Middle frontal gyrus (tissue), 1 donor: ENCODE measurements at regions not wholly inside any gene's neighbourhood (a gene's known extent, or its start where the extent isn't known, plus 50 kb on each side); places are given as distances from the start of the nearest gene placed in this dataset.
"Not testable (repeated sequence)": the region's sequence is repeated elsewhere in the genome, so short reads cannot be mapped to it uniquely, and the experiment has no call there.

Source experiments
- DNase-seq: peaks from one replicate; pipeline ENCODE4 v3.0.0-alpha.2; 2015; ENCODE audit warnings: low spot score; ENCODE audit errors: extremely low spot score

GRCh38 chr10:21150166-21150565, 253.1 kb upstream of the NEBL start:
- DNase-seq: no peak

GRCh38 chr10:21146436-21146789, 249.3 kb upstream of the NEBL start:
- DNase-seq: no peak

GRCh38 chr10:21145751-21146435, 248.8 kb upstream of the NEBL start:
- no peak for DNase-seq

- DNase-seq: no peak
Observed at GRCh38 chr10:21144047-21144446, 246.9 kb upstream of the NEBL start.

GRCh38 chr10:21141946-21142492, 244.9 kb upstream of the NEBL start:
- DNase-seq: no peak

GRCh38 chr10:21138769-21139340, 241.7 kb upstream of the NEBL start:
- DNase-seq: no peak

GRCh38 chr10:21135023-21135931, 238.2 kb upstream of the NEBL start:
- no peak for DNase-seq

GRCh38 chr10:21134645-21135022, 237.5 kb upstream of the NEBL start:
- DNase-seq: no peak

- DNase-seq: no peak
Observed at GRCh38 chr10:21130683-21131442, 233.8 kb upstream of the NEBL start.

GRCh38 chr10:21130108-21130507, 233.0 kb upstream of the NEBL start:
- no peak for DNase-seq

GRCh38 chr10:21125471-21126228, 228.5 kb upstream of the NEBL start:
- no peak for DNase-seq

- DNase-seq: no peak
Observed at GRCh38 chr10:21122907-21123306, 225.8 kb upstream of the NEBL start.

GRCh38 chr10:21121822-21122221, 224.7 kb upstream of the NEBL start:
- DNase-seq: not testable (repeated sequence)

GRCh38 chr10:21114683-21115082, 217.6 kb upstream of the NEBL start:
- DNase-seq: no peak

GRCh38 chr10:21110358-21110757, 213.2 kb upstream of the NEBL start:
- DNase-seq: no peak

GRCh38 chr10:21106931-21107330, 209.8 kb upstream of the NEBL start:
- DNase-seq: not testable (repeated sequence)

GRCh38 chr10:21105331-21105730, 208.2 kb upstream of the NEBL start:
- DNase-seq: not testable (repeated sequence)

- DNase-seq: no peak
Observed at GRCh38 chr10:21100871-21101514, 203.9 kb upstream of the NEBL start.

GRCh38 chr10:21100190-21100589, 203.1 kb upstream of the NEBL start:
- DNase-seq: no peak
